22Rv1 (cell line): ENCODE measurements at regions not wholly inside any gene's neighbourhood (a gene's known extent, or its start where the extent isn't known, plus 50 kb on each side); places are given as distances from the start of the nearest gene placed in this dataset.

ENCODE experiments used
- H3K27ac ChIP-seq: fragments of 450-650 bp; 2 replicates; pipeline ENCODE4 v1.5.1; 2017
- ZFX ChIP-seq: fragments of 450-650 bp; IDR thresholded peaks from 2 replicates; pipeline ENCODE4 v1.6.1; 2017; ENCODE audit warnings: antibody characterized with exemption, borderline replicate concordance
- TF ChIP-seq, protein P1 (sequence below): fragments of 450-650 bp; IDR thresholded peaks from 2 replicates; pipeline ENCODE4 v1.5.1; 2017; ENCODE audit warnings: mild to moderate bottlenecking

DNA sequence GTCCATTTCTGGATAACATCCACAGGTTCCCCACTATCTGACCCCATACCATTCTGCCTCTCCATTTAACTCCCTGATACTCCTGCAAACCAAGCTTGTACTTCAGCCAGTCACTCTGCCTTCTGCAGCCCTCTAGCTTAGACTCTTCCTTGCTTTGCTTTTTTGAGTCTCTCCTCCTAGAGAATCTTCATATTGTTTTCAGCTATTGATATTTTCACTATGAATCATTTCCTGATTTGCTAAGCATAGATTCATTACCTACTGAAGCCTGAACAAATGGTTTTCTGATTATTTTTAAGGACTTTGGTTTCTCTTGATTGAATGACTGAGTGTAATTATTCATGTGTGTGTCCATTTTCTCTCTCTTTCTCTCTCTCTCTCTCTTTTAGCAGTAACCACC is 2102.3 kb upstream of the CELF4 start:
- H3K27ac ChIP-seq: no peak overlapping the region
- TF ChIP-seq ZFX: no peak
- TF ChIP-seq, protein P1, sequence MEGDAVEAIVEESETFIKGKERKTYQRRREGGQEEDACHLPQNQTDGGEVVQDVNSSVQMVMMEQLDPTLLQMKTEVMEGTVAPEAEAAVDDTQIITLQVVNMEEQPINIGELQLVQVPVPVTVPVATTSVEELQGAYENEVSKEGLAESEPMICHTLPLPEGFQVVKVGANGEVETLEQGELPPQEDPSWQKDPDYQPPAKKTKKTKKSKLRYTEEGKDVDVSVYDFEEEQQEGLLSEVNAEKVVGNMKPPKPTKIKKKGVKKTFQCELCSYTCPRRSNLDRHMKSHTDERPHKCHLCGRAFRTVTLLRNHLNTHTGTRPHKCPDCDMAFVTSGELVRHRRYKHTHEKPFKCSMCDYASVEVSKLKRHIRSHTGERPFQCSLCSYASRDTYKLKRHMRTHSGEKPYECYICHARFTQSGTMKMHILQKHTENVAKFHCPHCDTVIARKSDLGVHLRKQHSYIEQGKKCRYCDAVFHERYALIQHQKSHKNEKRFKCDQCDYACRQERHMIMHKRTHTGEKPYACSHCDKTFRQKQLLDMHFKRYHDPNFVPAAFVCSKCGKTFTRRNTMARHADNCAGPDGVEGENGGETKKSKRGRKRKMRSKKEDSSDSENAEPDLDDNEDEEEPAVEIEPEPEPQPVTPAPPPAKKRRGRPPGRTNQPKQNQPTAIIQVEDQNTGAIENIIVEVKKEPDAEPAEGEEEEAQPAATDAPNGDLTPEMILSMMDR: no peak

GRCh38 chr18:39666541-39666940 is 2100.9 kb upstream of the CELF4 start:
- no peak overlapping the region for H3K27ac ChIP-seq
- TF ChIP-seq, protein P1: no peak
- no peak for TF ChIP-seq ZFX

- no peak overlapping the region for H3K27ac ChIP-seq
- TF ChIP-seq, protein P1: no peak
- no peak for TF ChIP-seq ZFX
Observed at GRCh38 chr18:39661856-39662366, 2096.3 kb upstream of the CELF4 start.

DNA sequence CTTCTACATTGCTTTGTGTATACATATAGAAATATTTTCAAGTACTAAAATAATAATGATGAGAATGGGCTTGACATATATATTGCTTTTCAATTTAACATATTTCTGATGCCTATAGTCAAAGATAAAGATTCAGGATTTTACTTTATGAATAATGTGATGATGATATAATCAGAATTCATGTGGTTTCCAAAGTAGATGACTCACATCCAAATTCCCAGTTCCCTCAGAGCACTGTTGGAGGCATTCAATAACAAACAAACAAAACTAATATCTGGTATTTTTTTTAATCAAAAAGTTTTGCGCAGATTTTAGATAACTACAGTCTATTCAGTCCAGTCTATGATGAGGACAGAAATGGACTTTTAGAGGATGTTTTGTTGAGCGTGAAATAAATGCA is 2094.5 kb upstream of the CELF4 start:
- TF ChIP-seq, protein P1: no peak
- TF ChIP-seq ZFX: no peak
- no peak overlapping the region for H3K27ac ChIP-seq

DNA sequence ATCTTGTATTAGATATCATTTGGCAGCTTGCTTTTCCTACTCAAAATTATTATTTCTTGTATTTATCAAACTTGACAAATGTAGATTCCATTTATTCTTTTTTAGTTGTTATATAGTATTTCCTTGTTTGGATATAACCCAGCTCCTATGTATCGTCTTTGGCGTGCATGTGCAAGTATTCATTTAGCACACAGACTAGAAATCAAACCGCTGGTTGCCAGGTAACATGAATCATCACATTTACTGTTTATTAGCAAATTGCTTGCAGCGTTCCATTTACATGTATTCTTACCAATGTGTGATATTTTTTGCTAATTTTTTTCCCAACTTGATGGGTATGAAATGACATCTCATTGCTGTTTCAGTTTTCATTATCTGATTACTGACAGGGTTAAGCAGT is 2089.7 kb upstream of the CELF4 start:
- TF ChIP-seq, protein P1: no peak
- TF ChIP-seq ZFX: no peak
- H3K27ac ChIP-seq: no peak overlapping the region

- no peak overlapping the region for H3K27ac ChIP-seq
- TF ChIP-seq ZFX: no peak
- TF ChIP-seq, protein P1: no peak
Observed at GRCh38 chr18:39653221-39653620, 2087.6 kb upstream of the CELF4 start.

DNA sequence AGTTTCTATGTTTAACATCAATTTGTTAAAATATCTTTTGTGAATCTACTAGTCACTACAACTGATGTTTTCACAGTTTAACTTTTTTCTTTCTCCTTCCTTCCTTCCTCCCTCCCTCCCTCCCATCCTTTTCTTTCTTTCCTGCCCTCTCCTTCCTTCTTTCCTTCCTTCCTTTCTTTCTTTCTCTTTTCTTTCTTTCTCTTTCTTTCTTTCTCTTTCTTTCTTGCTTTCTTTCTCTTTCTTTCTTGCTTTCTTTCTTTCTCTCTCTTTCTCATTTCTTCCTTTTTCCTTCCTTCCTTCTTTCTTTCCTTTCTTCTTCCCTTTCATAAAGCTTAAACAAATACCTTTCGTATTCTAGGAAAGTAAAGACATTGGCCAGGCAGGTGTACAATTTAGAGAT is 2083.0 kb upstream of the CELF4 start:
- TF ChIP-seq ZFX: no peak
- TF ChIP-seq, protein P1: no peak
- H3K27ac ChIP-seq: peak overlapping the region; percentile 68
